ENCODE measurements at regions not wholly inside any gene's neighbourhood (a gene's known extent, or its start where the extent isn't known, plus 50 kb on each side); places are given as distances from the start of the nearest gene placed in this dataset.

DNA sequence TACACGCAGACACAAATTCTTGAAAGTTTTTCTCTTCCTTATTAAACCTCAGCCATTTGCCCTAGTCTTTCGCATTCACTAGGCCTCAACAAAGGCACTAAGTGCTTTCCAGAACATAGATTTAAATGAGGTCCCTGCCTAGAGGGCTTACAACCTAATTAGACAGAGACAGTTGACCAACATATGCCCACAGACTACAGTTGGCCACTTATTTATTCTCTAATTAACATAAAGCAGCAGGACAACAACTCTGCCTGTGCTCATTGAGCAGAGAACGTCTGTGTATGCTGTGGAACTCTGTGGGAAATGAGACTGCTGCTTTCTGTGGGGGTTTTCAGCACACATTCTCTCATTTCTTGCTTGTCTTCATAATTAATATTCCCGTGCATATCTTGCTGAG, 303.0 kb upstream of the TACR3 start:
- no peak for TF ChIP-seq POLR2A (IDR thresholded peaks at IDR 0.05)
- TF ChIP-seq, protein P1, sequence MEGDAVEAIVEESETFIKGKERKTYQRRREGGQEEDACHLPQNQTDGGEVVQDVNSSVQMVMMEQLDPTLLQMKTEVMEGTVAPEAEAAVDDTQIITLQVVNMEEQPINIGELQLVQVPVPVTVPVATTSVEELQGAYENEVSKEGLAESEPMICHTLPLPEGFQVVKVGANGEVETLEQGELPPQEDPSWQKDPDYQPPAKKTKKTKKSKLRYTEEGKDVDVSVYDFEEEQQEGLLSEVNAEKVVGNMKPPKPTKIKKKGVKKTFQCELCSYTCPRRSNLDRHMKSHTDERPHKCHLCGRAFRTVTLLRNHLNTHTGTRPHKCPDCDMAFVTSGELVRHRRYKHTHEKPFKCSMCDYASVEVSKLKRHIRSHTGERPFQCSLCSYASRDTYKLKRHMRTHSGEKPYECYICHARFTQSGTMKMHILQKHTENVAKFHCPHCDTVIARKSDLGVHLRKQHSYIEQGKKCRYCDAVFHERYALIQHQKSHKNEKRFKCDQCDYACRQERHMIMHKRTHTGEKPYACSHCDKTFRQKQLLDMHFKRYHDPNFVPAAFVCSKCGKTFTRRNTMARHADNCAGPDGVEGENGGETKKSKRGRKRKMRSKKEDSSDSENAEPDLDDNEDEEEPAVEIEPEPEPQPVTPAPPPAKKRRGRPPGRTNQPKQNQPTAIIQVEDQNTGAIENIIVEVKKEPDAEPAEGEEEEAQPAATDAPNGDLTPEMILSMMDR (IDR thresholded peaks at IDR 0.05) = no peak
